HEK293 (cell line): ENCODE measurements at regions not wholly inside any gene's neighbourhood (a gene's known extent, or its start where the extent isn't known, plus 50 kb on each side); places are given as distances from the start of the nearest gene placed in this dataset.

Source experiments
- CTCF ChIP-seq: fragments of 450-650 bp; formaldehyde crosslinking; IDR thresholded peaks from 2 replicates; pipeline ENCODE4 v1.5.1; 2016; ENCODE audit warnings: missing biosample characterization, missing genetic modification characterization
- HIC1 ChIP-seq: fragments of 450-650 bp; formaldehyde crosslinking; IDR thresholded peaks from 2 replicates; pipeline ENCODE4 v1.5.1; 2016; ENCODE audit warnings: missing biosample characterization, missing genetic modification characterization
- MZF1 ChIP-seq: fragments of 450-650 bp; formaldehyde crosslinking; IDR thresholded peaks from 2 replicates; pipeline ENCODE4 v1.5.1; 2017; ENCODE audit warnings: missing biosample characterization, missing genetic modification characterization, borderline replicate concordance
- REST ChIP-seq: fragments of 450-650 bp; formaldehyde crosslinking; IDR thresholded peaks from 2 replicates; pipeline ENCODE4 v1.5.1; 2016; ENCODE audit warnings: missing biosample characterization, missing genetic modification characterization
- SETDB1 ChIP-seq: IDR thresholded peaks from one replicate; pipeline ENCODE4 v1.6.1; 2017; ENCODE audit warnings: mild to moderate bottlenecking, low read length, moderate library complexity, mixed read lengths; ENCODE audit not compliant: insufficient read length
- YY1 ChIP-seq: fragments of 450-650 bp; formaldehyde crosslinking; IDR thresholded peaks from 2 replicates; pipeline ENCODE4 v1.5.1; 2018; ENCODE audit warnings: missing biosample characterization, missing genetic modification characterization
- ZBTB11 ChIP-seq: fragments of 450-650 bp; formaldehyde crosslinking; conservative IDR thresholded peaks from 2 replicates; pipeline ENCODE4 v1.5.1; 2016; ENCODE audit warnings: low read depth, missing biosample characterization, missing genetic modification characterization
- ZNF133 ChIP-seq: fragments of 450-650 bp; formaldehyde crosslinking; IDR thresholded peaks from 2 replicates; pipeline ENCODE4 v1.5.1; 2016; ENCODE audit warnings: missing biosample characterization, missing genetic modification characterization
- ZNF266 ChIP-seq: fragments of 450-650 bp; formaldehyde crosslinking; IDR thresholded peaks from 2 replicates; pipeline ENCODE4 v1.5.1; 2016; ENCODE audit warnings: missing biosample characterization, missing genetic modification characterization, low read depth
- ZNF274 ChIP-seq, 2 experiments: fragments of 200-500 bp in 1 of 2; fragments of 450-650 bp in 1 of 2; sonication (Bioruptor generic) in 1 of 2; formaldehyde crosslinking in 1 of 2; IDR thresholded peaks; 2 replicates each; pipeline versions ENCODE4 v1.5.1 to v1.6.1; 2014 to 2016; ENCODE audit warnings: borderline replicate concordance in 1 of 2, inconsistent platforms in 1 of 2, low read length in 1 of 2, missing biosample characterization in 1 of 2, missing genetic modification characterization in 1 of 2
- ZNF362 ChIP-seq: fragments of 450-650 bp; formaldehyde crosslinking; IDR thresholded peaks from 2 replicates; pipeline ENCODE4 v1.5.1; 2016; ENCODE audit warnings: missing biosample characterization, missing genetic modification characterization
- ZNF48 ChIP-seq: fragments of 450-650 bp; formaldehyde crosslinking; IDR thresholded peaks from 2 replicates; pipeline ENCODE4 v1.5.1; 2016; ENCODE audit warnings: missing biosample characterization, missing genetic modification characterization
- ZNF530 ChIP-seq: fragments of 450-650 bp; formaldehyde crosslinking; IDR thresholded peaks from 2 replicates; pipeline ENCODE4 v1.5.1; 2016; ENCODE audit warnings: low read depth, missing biosample characterization, missing genetic modification characterization
- ZSCAN23 ChIP-seq: fragments of 450-650 bp; formaldehyde crosslinking; IDR thresholded peaks from 2 replicates; pipeline ENCODE4 v1.5.1; 2016; ENCODE audit warnings: missing biosample characterization, missing genetic modification characterization

GRCh38 chr9:102362470-102363132 lies 624.2 kb upstream of the GRIN3A start:
- no peak for TF ChIP-seq CTCF
- TF ChIP-seq YY1 (tag by site-specific recombination) = no peak
- no peak for TF ChIP-seq ZSCAN23
- TF ChIP-seq ZNF48 (tag by site-specific recombination) = no peak
- TF ChIP-seq MZF1 = no peak
- TF ChIP-seq SETDB1 = no peak
- TF ChIP-seq ZNF133 (tag by site-specific recombination) = no peak
- no peak for TF ChIP-seq ZBTB11
- no peak for TF ChIP-seq ZNF266
- TF ChIP-seq ZNF362 (tag by site-specific recombination) = no peak
- TF ChIP-seq REST = no peak
- no peak for TF ChIP-seq ZNF274 (IDR thresholded peaks at IDR 0.05; ENCODE audit: low read length)
- TF ChIP-seq ZNF274 (tag by site-specific recombination; IDR thresholded peaks at IDR 0.05; ENCODE audit: borderline replicate concordance) = no peak
- no peak for TF ChIP-seq ZNF530
- TF ChIP-seq HIC1 (tag by site-specific recombination) = no peak
